DMS153 treated with DMSO at 0.1 percent for 48 hours (cell line): ENCODE measurements at regions not wholly inside any gene's neighbourhood (a gene's known extent, or its start where the extent isn't known, plus 50 kb on each side); places are given as distances from the start of the nearest gene placed in this dataset.
"Not testable (repeated sequence)": the region's sequence is repeated elsewhere in the genome, so short reads cannot be mapped to it uniquely, and the experiment has no call there.

Experiments used
- DNase-seq: peaks from one replicate; lab custom pipeline; 2025; ENCODE audit not compliant: unreplicated experiment; lab: John Stamatoyannopoulos, UW

GRCh38 chr21:35169574-35169973 is 120.5 kb upstream of the RUNX1 start:
- no peak for DNase-seq

GRCh38 chr21:35168735-35169134 is 119.6 kb upstream of the RUNX1 start:
- no peak for DNase-seq

GRCh38 chr21:35164971-35165483 is 115.9 kb upstream of the RUNX1 start:
- no peak for DNase-seq

- DNase-seq, result no peak
Measured at GRCh38 chr21:35164380-35164779, 115.3 kb upstream of the RUNX1 start.

GRCh38 chr21:35163411-35163810 is 114.3 kb upstream of the RUNX1 start:
- DNase-seq, result no peak

GRCh38 chr21:35162831-35163230 is 113.7 kb upstream of the RUNX1 start:
- DNase-seq, result no peak

GRCh38 chr21:35159881-35160280 is 110.8 kb upstream of the RUNX1 start:
- DNase-seq, result no peak

- DNase-seq, result not testable (repeated sequence)
Measured at GRCh38 chr21:35157374-35157773, 108.3 kb upstream of the RUNX1 start.

- DNase-seq, result no peak
Measured at GRCh38 chr21:35156293-35157278, 107.5 kb upstream of the RUNX1 start.

- no peak for DNase-seq
Measured at GRCh38 chr21:35154788-35155187, 105.7 kb upstream of the RUNX1 start.

- no peak for DNase-seq
Measured at GRCh38 chr21:35153671-35154070, 104.6 kb upstream of the RUNX1 start.

- DNase-seq, result no peak
Measured at GRCh38 chr21:35150562-35151226, 101.6 kb upstream of the RUNX1 start.

- DNase-seq, result no peak
Measured at GRCh38 chr21:35149698-35150097, 100.6 kb upstream of the RUNX1 start.

GRCh38 chr21:35147439-35147838 is 98.3 kb upstream of the RUNX1 start:
- no peak for DNase-seq

- DNase-seq, result no peak
Measured at GRCh38 chr21:35145626-35146233, 96.6 kb upstream of the RUNX1 start.

GRCh38 chr21:35144978-35145377 is 95.9 kb upstream of the RUNX1 start:
- no peak for DNase-seq

GRCh38 chr21:35142036-35142815 is 93.1 kb upstream of the RUNX1 start:
- DNase-seq, result no peak

- no peak for DNase-seq
Measured at GRCh38 chr21:35139382-35139715, 90.2 kb upstream of the RUNX1 start.

- no peak for DNase-seq
Measured at GRCh38 chr21:35138665-35139381, 89.7 kb upstream of the RUNX1 start.

GRCh38 chr21:35136586-35137219 is 87.6 kb upstream of the RUNX1 start:
- DNase-seq, result no peak
